Spinal cord (tissue), 9 donors: ENCODE measurements at regions not wholly inside any gene's neighbourhood (a gene's known extent, or its start where the extent isn't known, plus 50 kb on each side); places are given as distances from the start of the nearest gene placed in this dataset.

ENCODE experiments used
- DNase-seq, 6 donors: peaks; one replicate each; pipeline versions ENCODE4 v3.0.0 to v3.0.0-alpha.2; 2013 to 2015; ENCODE audit warnings: low spot score in 6 of 6, low read depth in 4 of 6
- H3K27ac ChIP-seq: one replicate; pipeline ENCODE4 v1.5.1; 2013; ENCODE audit warnings: low read depth, low read length, control low read depth
- H3K27me3 ChIP-seq: one replicate; pipeline ENCODE4 v1.6.1; 2013; ENCODE audit warnings: low read length; ENCODE audit not compliant: control insufficient read depth, insufficient read depth
- H3K36me3 ChIP-seq: one replicate; pipeline ENCODE4 v1.6.1; 2013; ENCODE audit warnings: low read length; ENCODE audit not compliant: control insufficient read depth, insufficient read depth
- H3K4me1 ChIP-seq: one replicate; pipeline ENCODE4 v1.6.1; 2013; ENCODE audit warnings: low read length; ENCODE audit not compliant: control insufficient read depth, insufficient read depth
- H3K4me3 ChIP-seq: one replicate; pipeline ENCODE4 v1.5.1; 2013; ENCODE audit warnings: low read depth, low read length, control low read depth
- H3K9me3 ChIP-seq: one replicate; pipeline ENCODE4 v1.6.1; 2013; ENCODE audit warnings: low read length; ENCODE audit not compliant: control insufficient read depth, insufficient read depth
- WGBS: methylation state at CpG from one replicate; pipeline ENCODE4 v1.1.5; 2013; ENCODE audit warnings: missing lambda C conversion rate; ENCODE audit not compliant: insufficient coverage; 5-methylcytosine and 5-hydroxymethylcytosine counted together
- donor health status: healthy.

GRCh38 chr7:118745927-118746326, 521.4 kb downstream of the ANKRD7 start:
- no peaks in the 10 kb centered on the region for H3K36me3 ChIP-seq
- DNase-seq = no peak
- WGBS = no CpG with 5 or more reads among the region's 1 CpG
- no peaks in the 10 kb centered on the region for H3K9me3 ChIP-seq
- H3K4me3 ChIP-seq = no peak overlapping the region
- no peak overlapping the region for H3K27ac ChIP-seq
- no peaks in the 10 kb centered on the region for H3K4me1 ChIP-seq
- no peaks in the 10 kb centered on the region for H3K27me3 ChIP-seq

GRCh38 chr7:118747473-118747872, 523.0 kb downstream of the ANKRD7 start:
- no peak overlapping the region for H3K27ac ChIP-seq
- no peaks in the 10 kb centered on the region for H3K36me3 ChIP-seq
- no peak for DNase-seq
- H3K4me3 ChIP-seq = no peak overlapping the region
- H3K4me1 ChIP-seq = no peaks in the 10 kb centered on the region
- H3K9me3 ChIP-seq = no peaks in the 10 kb centered on the region
- no peaks in the 10 kb centered on the region for H3K27me3 ChIP-seq

- no peaks in the 10 kb centered on the region for H3K27me3 ChIP-seq
- no peaks in the 10 kb centered on the region for H3K4me1 ChIP-seq
- peak in 2 of 6 donors; percentile 62 to 66 for DNase-seq
- no peaks in the 10 kb centered on the region for H3K9me3 ChIP-seq
- H3K27ac ChIP-seq = no peak overlapping the region
- no CpG with 5 or more reads among the region's 1 CpG for WGBS
- no peak overlapping the region for H3K4me3 ChIP-seq
- no peaks in the 10 kb centered on the region for H3K36me3 ChIP-seq
These were observed 529.0 kb downstream of the ANKRD7 start for GRCh38 chr7:118753479-118753878.

- Histone ChIP-seq H3K4me1 (no peaks in the 10 kb centered on the region), H3K27me3 (no peaks in the 10 kb centered on the region), H3K27ac (no peak overlapping the region), H3K9me3 (no peaks in the 10 kb centered on the region), H3K4me3 (no peak overlapping the region), H3K36me3 (no peaks in the 10 kb centered on the region)
- DNase-seq = no peak
- 100% methylated on average over 2 of the region's 3 CpGs for WGBS
These were observed 530.1 kb downstream of the ANKRD7 start for GRCh38 chr7:118754608-118755007.

- DNase-seq = no peak
- H3K27ac ChIP-seq = no peak overlapping the region
- no peaks in the 10 kb centered on the region for H3K36me3 ChIP-seq
- no peaks in the 10 kb centered on the region for H3K9me3 ChIP-seq
- WGBS = 80% methylated on average over 1 of the region's 3 CpGs
- H3K4me1 ChIP-seq = no peaks in the 10 kb centered on the region
- H3K4me3 ChIP-seq = no peak overlapping the region
- no peaks in the 10 kb centered on the region for H3K27me3 ChIP-seq
These were observed 530.6 kb downstream of the ANKRD7 start for GRCh38 chr7:118755067-118755625.

- no CpG with 5 or more reads among the region's 3 CpGs for WGBS
- no peaks in the 10 kb centered on the region for H3K36me3 ChIP-seq
- DNase-seq = no peak
- H3K27me3 ChIP-seq = no peaks in the 10 kb centered on the region
- no peak overlapping the region for H3K27ac ChIP-seq
- no peaks in the 10 kb centered on the region for H3K4me1 ChIP-seq
- no peaks in the 10 kb centered on the region for H3K9me3 ChIP-seq
- H3K4me3 ChIP-seq = no peak overlapping the region
These were observed 532.6 kb downstream of the ANKRD7 start for GRCh38 chr7:118757066-118757465.

- Histone ChIP-seq H3K4me1 (no peaks in the 10 kb centered on the region), H3K36me3 (no peaks in the 10 kb centered on the region), H3K4me3 (no peak overlapping the region), H3K27ac (no peak overlapping the region), H3K9me3 (no peaks in the 10 kb centered on the region), H3K27me3 (no peaks in the 10 kb centered on the region)
- no peak for DNase-seq
These were observed 534.1 kb downstream of the ANKRD7 start for GRCh38 chr7:118758582-118758981.

- Histone ChIP-seq H3K4me1 (no peaks in the 10 kb centered on the region), H3K9me3 (no peaks in the 10 kb centered on the region), H3K27me3 (no peaks in the 10 kb centered on the region), H3K4me3 (no peak overlapping the region), H3K36me3 (no peaks in the 10 kb centered on the region), H3K27ac (no peak overlapping the region)
- DNase-seq = no peak
These were observed 535.4 kb downstream of the ANKRD7 start for GRCh38 chr7:118759921-118760320.

GRCh38 chr7:118762451-118762850, 537.9 kb downstream of the ANKRD7 start:
- H3K4me1 ChIP-seq = no peaks in the 10 kb centered on the region
- no peak overlapping the region for H3K27ac ChIP-seq
- no peaks in the 10 kb centered on the region for H3K9me3 ChIP-seq
- WGBS = no CpG with 5 or more reads among the region's 2 CpGs
- H3K36me3 ChIP-seq = no peaks in the 10 kb centered on the region
- no peak for DNase-seq
- no peaks in the 10 kb centered on the region for H3K27me3 ChIP-seq
- H3K4me3 ChIP-seq = no peak overlapping the region

- no peak overlapping the region for H3K27ac ChIP-seq
- H3K27me3 ChIP-seq = no peaks in the 10 kb centered on the region
- no peaks in the 10 kb centered on the region for H3K36me3 ChIP-seq
- no peaks in the 10 kb centered on the region for H3K4me1 ChIP-seq
- H3K9me3 ChIP-seq = no peaks in the 10 kb centered on the region
- peak in 1 of 6 donors; percentile 74 for DNase-seq
- 95% methylated on average over 4 of the region's 4 CpGs for WGBS
- H3K4me3 ChIP-seq = no peak overlapping the region
These were observed 539.7 kb downstream of the ANKRD7 start for GRCh38 chr7:118764221-118764620.
